A549 (cell line): ENCODE measurements at regions not wholly inside any gene's neighbourhood (a gene's known extent, or its start where the extent isn't known, plus 50 kb on each side); places are given as distances from the start of the nearest gene placed in this dataset.

ENCODE experiments used
- ATAC-seq, 2 experiments: fragments of 200-7000 bp in 1 of 2; fragments of >200 bp in 1 of 2; cut with Nextera tagmentation in 1 of 2; cut with Tn5 transposase in 1 of 2; 3 replicates each; pipeline versions ENCODE4 v1.8.0 to v1.9.1; 2018 to 2020; ENCODE audit warnings: mild to moderate bottlenecking in 1 of 2, moderate library complexity in 1 of 2
- CTCF ChIA-PET: fragments of 300-600 bp; sonication (Branson Sonifier 250); formaldehyde crosslinking; extraction: SDS; loops from one replicate; lab custom pipeline; 2021; ENCODE audit warnings: antibody characterized with exemption, inconsistent platforms; lab: Yijun Ruan, JAX
- POLR2A ChIA-PET: fragments of 350-600 bp; formaldehyde crosslinking; extraction: SDS; loops from one replicate; lab custom pipeline; 2021; ENCODE audit warnings: antibody characterized with exemption, inconsistent platforms; lab: Yijun Ruan, JAX
- DNase-seq, 2 experiments: peaks; one replicate each; pipeline versions ENCODE4 v3.0.0 to v3.0.0-alpha.2; 2011 to 2016; ENCODE audit warnings: low read depth in 1 of 2, low spot score in 1 of 2
- FAIRE-seq: peaks from 2 replicates; lab custom pipeline; 2011; peaks lifted over from hg19 to GRCh38; lab: Jason Lieb, UNC
- H3K27ac ChIP-seq, 2 experiments: fragments of >200 bp; sonication (Bioruptor Twin); formaldehyde crosslinking; 3 replicates each; pipeline ENCODE4 v1.5.1; 2016 to 2017
- H3K4me1 ChIP-seq: fragments of >200 bp; sonication (Bioruptor Twin); formaldehyde crosslinking; 3 replicates; pipeline ENCODE4 v1.6.1; 2016
- H3K4me2 ChIP-seq: fragments of >200 bp; sonication (Bioruptor Twin); formaldehyde crosslinking; 3 replicates; pipeline ENCODE4 v1.6.1; 2016
- H3K4me3 ChIP-seq: fragments of >200 bp; sonication (Bioruptor Twin); formaldehyde crosslinking; 3 replicates; pipeline ENCODE4 v1.5.1; 2016
- H3K9me3 ChIP-seq: fragments of >200 bp; sonication (Bioruptor Twin); formaldehyde crosslinking; 3 replicates; pipeline ENCODE4 v1.6.1; 2016
- CBX2 ChIP-seq: fragments of 200-600 bp; sonication (generic); IDR thresholded peaks from 2 replicates; pipeline ENCODE4 v1.6.1; 2016; ENCODE audit warnings: low read depth, mild to moderate bottlenecking, borderline replicate concordance
- CBX8 ChIP-seq: fragments of 200-600 bp; sonication (generic); IDR thresholded peaks from 2 replicates; pipeline ENCODE4 v1.6.1; 2016
- CEBPB ChIP-seq, 2 experiments: fragments of >200 bp in 1 of 2; sonication (Bioruptor Twin) in 1 of 2; formaldehyde crosslinking in 1 of 2; IDR thresholded peaks; 2 replicates each; pipeline ENCODE4 v1.6.1; 2012 to 2016
- CHD2 ChIP-seq: fragments of 150-350 bp; IDR thresholded peaks from 2 replicates; pipeline ENCODE4 v1.6.1; 2014; ENCODE audit warnings: low read length; ENCODE audit not compliant: partially characterized antibody
- CHD4 ChIP-seq: fragments of 200-600 bp; sonication (generic); IDR thresholded peaks from 2 replicates; pipeline ENCODE4 v1.6.1; 2016; ENCODE audit warnings: antibody characterized with exemption, mild to moderate bottlenecking, borderline replicate concordance
- EHF ChIP-seq: fragments of 250-450 bp; sonication (Bioruptor Pico); IDR thresholded peaks from 2 replicates; pipeline ENCODE4 v1.5.0; 2020; ENCODE audit warnings: mild to moderate bottlenecking
- EP300 ChIP-seq, 2 experiments: fragments of >200 bp; sonication (Bioruptor Twin); formaldehyde crosslinking; IDR thresholded peaks; 2 replicates in 1 of 2; 3 replicates in 1 of 2; pipeline ENCODE4 v1.6.1; 2016 to 2017
- GATA3 ChIP-seq: IDR thresholded peaks from 2 replicates; pipeline ENCODE4 v1.6.1; 2012; ENCODE audit warnings: borderline replicate concordance
- HDAC2 ChIP-seq: fragments of 200-600 bp; sonication (generic); IDR thresholded peaks from 2 replicates; pipeline ENCODE4 v1.6.1; 2016
- HOXA7 ChIP-seq: fragments of 250-450 bp; sonication (Bioruptor Pico); IDR thresholded peaks from 2 replicates; pipeline ENCODE4 v1.5.0; 2020; ENCODE audit warnings: mild to moderate bottlenecking, moderate library complexity
- HOXB13 ChIP-seq: fragments of 250-450 bp; sonication (Bioruptor Pico); IDR thresholded peaks from 2 replicates; pipeline ENCODE4 v1.5.0; 2020; ENCODE audit warnings: low read depth, mild to moderate bottlenecking, moderate library complexity
- JUN ChIP-seq, 2 experiments: fragments of >200 bp; sonication (Bioruptor Twin); formaldehyde crosslinking; IDR thresholded peaks; 2 replicates in 1 of 2; 3 replicates in 1 of 2; pipeline ENCODE4 v1.6.1; 2016 to 2017
- MAFK ChIP-seq: fragments of 450-650 bp; IDR thresholded peaks from 2 replicates; pipeline ENCODE4 v1.6.1; 2014; ENCODE audit not compliant: partially characterized antibody
- MAZ ChIP-seq: fragments of 150-350 bp; IDR thresholded peaks from 2 replicates; pipeline ENCODE4 v1.6.1; 2014; ENCODE audit warnings: antibody characterized with exemption, low read depth, low read length, borderline replicate concordance
- MYC ChIP-seq: IDR thresholded peaks from 2 replicates; pipeline ENCODE4 v1.6.1; 2012; ENCODE audit warnings: mild to moderate bottlenecking, inconsistent platforms, low read length, improper control_type of control experiment, borderline replicate concordance
- NFE2L2 ChIP-seq: fragments of 150-350 bp; conservative IDR thresholded peaks from 2 replicates; pipeline ENCODE4 v1.6.1; 2014; ENCODE audit warnings: low read length
- POLR2A ChIP-seq: IDR thresholded peaks from 2 replicates; pipeline ENCODE4 v1.6.1; 2012; ENCODE audit warnings: mild to moderate bottlenecking, low read length
- RAD21 ChIP-seq, 2 experiments: fragments of >200 bp in 1 of 2; sonication (Bioruptor Twin) in 1 of 2; formaldehyde crosslinking in 1 of 2; IDR thresholded peaks in 1 of 2; conservative IDR thresholded peaks in 1 of 2; 2 replicates in 1 of 2; 3 replicates in 1 of 2; pipeline ENCODE4 v1.6.1; 2012 to 2018; ENCODE audit warnings: inconsistent platforms in 1 of 2
- RARB ChIP-seq: fragments of 250-450 bp; sonication (Bioruptor Pico); IDR thresholded peaks from 2 replicates; pipeline ENCODE4 v1.8.0; 2021; ENCODE audit warnings: mild to moderate bottlenecking, moderate library complexity
- RNF2 ChIP-seq: fragments of 200-600 bp; sonication (generic); IDR thresholded peaks from 2 replicates; pipeline ENCODE4 v1.6.1; 2016; ENCODE audit warnings: low read depth, mild to moderate bottlenecking, antibody characterized with exemption, moderate library complexity, borderline replicate concordance
- SMC3 ChIP-seq: fragments of >200 bp; sonication (Bioruptor Twin); formaldehyde crosslinking; IDR thresholded peaks from 3 replicates; pipeline ENCODE4 v1.6.1; 2018; ENCODE audit warnings: inconsistent platforms
- TFCP2L1 ChIP-seq: fragments of 250-450 bp; sonication (Bioruptor Pico); IDR thresholded peaks from 2 replicates; pipeline ENCODE4 v1.5.0; 2021; ENCODE audit warnings: mild to moderate bottlenecking
- ZC3H11A ChIP-seq: fragments of 450-650 bp; IDR thresholded peaks from 2 replicates; pipeline ENCODE4 v1.6.1; 2014; ENCODE audit warnings: antibody characterized with exemption, mild to moderate bottlenecking
- ZFP36 ChIP-seq: fragments of 450-650 bp; IDR thresholded peaks from 2 replicates; pipeline ENCODE4 v1.6.1; 2014; ENCODE audit warnings: borderline replicate concordance; ENCODE audit not compliant: partially characterized antibody
- ZNF302 ChIP-seq: fragments of 250-450 bp; sonication (Bioruptor Pico); IDR thresholded peaks from 2 replicates; pipeline ENCODE4 v1.9.0; 2021; ENCODE audit warnings: inconsistent platforms, mild to moderate bottlenecking, moderate library complexity
- ZSCAN20 ChIP-seq: fragments of 250-450 bp; sonication (Bioruptor Pico); IDR thresholded peaks from 2 replicates; pipeline ENCODE4 v1.8.0; 2022; ENCODE audit warnings: mild to moderate bottlenecking, moderate library complexity
- WGBS: methylation state at CpG from one replicate; pipeline ENCODE4 v1.1.6; 2017; ENCODE audit errors: missing lambda C conversion rate; 5-methylcytosine and 5-hydroxymethylcytosine counted together
- TF ChIP-seq, protein P1 (sequence below): fragments of 150-350 bp; IDR thresholded peaks from 2 replicates; pipeline ENCODE4 v1.6.1; 2014; ENCODE audit warnings: low read depth, mild to moderate bottlenecking, low read length
- TF ChIP-seq, protein P2 (sequence below): IDR thresholded peaks from 2 replicates; pipeline ENCODE4 v1.6.1; 2012; ENCODE audit warnings: low read depth, borderline replicate concordance
- TF ChIP-seq, protein P3 (sequence below): IDR thresholded peaks from 2 replicates; pipeline ENCODE4 v1.6.1; 2012
- TF ChIP-seq, protein P4 (sequence below): fragments of 450-650 bp; IDR thresholded peaks from 2 replicates; pipeline ENCODE4 v1.6.1; 2014; ENCODE audit warnings: antibody characterized with exemption
- TF ChIP-seq, protein P5 (sequence below): fragments of 250-450 bp; sonication (Bioruptor Pico); IDR thresholded peaks from 2 replicates; pipeline ENCODE4 v1.5.0; 2020; ENCODE audit warnings: low read depth, mild to moderate bottlenecking, moderate library complexity
- TF ChIP-seq, protein P6 (sequence below): fragments of 250-450 bp; sonication (Bioruptor Pico); IDR thresholded peaks from 2 replicates; pipeline ENCODE4 v1.5.0; 2021; ENCODE audit warnings: mild to moderate bottlenecking, moderate library complexity, borderline replicate concordance

DNA sequence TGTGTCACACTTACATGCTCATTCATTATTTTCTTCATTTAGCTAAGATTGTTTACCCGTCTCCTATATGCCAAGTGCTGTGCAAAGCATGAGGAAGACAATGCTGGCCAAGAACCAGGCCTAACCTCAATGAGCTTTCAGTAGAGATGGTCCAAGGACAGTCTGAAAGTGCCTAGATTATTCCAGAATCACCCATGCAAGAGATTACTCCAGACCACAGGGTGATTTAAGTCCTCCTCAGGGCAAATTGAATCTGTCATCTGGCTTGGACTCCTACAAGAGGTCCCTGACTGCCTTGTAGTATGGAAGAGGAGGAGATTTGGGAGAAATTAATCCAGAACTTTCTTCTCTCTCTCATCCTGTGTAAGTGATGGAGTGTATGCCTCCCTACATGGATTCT, 99.4 kb upstream of the NDP start:
- no peaks in the 10 kb centered on the region for H3K9me3 ChIP-seq
- TF ChIP-seq RAD21 (conservative IDR thresholded peaks at IDR 0.05 in 1 of 2, IDR thresholded peaks at IDR 0.05 in 1 of 2) (no peak), HOXA7 (CRISPR knock-in tag) (no peak), MAZ (no peak)
- TF ChIP-seq, all 56 proteins: peak for 0
- POLR2A ChIA-PET = no interaction called here
- DNase-seq = no peak
- no peak overlapping the region for H3K4me3 ChIP-seq
- ATAC-seq = peak in 1 of 2 experiments; percentile 34; a peak in 1 of 6 replicates
- peak overlapping the region; percentile 55 to 77; a peak in 5 of 6 replicates for H3K27ac ChIP-seq
- peak overlapping the region; percentile 45 for H3K4me2 ChIP-seq
- CTCF ChIA-PET = interaction anchor here (1.2 to 2.1 kb wide), 2 partner anchors 114 to 172 kb away, joined by 4 to 5 read pairs; no protein-coding TSS in a partner anchor
- peaks cover 10% of the 10 kb centered on the region for H3K4me1 ChIP-seq
- FAIRE-seq = no peak
- 71% methylated on average over 1 of the region's 1 CpG for WGBS

DNA sequence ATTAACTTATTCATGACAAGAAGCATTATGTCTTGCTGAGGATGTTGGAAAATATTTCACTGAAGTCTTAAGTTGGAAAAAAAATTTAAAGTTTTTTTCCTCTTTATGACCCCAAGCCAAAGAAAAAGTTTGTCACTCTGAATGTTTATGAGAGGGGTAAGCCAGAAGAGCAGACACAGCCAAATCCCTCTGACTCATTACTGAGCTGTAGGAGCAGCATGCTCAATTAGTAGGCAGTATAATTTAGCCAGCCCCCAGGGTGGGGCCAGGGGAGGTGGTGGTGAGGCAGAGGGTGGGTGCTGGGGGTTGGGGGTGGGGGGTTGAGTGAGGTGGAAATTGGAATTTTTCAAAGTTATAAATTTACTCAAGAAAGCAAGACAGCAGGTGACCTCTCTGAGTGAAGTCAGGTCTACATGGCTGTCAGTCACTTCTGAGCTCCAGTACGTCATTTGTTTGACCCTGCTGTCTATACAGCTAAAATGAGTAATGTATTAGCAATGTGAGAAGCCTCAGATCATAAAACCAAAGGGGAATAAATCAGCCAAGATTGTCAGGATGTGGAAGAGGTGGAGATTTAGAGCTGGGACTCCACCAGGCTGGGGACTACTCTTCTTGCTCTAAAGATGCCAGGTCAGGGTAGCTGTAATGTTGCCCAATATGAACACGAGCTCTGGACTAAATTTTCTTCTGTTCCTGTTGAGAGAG, 98.8 kb upstream of the NDP start:
- peaks cover 10% of the 10 kb centered on the region for H3K4me1 ChIP-seq
- H3K4me2 ChIP-seq = peak overlapping the region; percentile 45
- peak; percentile 57 to 66 for DNase-seq
- CTCF ChIA-PET = interaction anchor here (0.9 to 2.1 kb wide), 6 partner anchors 33 to 172 kb away, joined by 3 to 5 read pairs (median 4); no protein-coding TSS in a partner anchor
- POLR2A ChIA-PET = no interaction called here
- FAIRE-seq = peak; percentile 32
- ATAC-seq = peak; percentile 90
- WGBS = 8% methylated on average over 2 of the region's 2 CpGs
- H3K9me3 ChIP-seq = no peaks in the 10 kb centered on the region
- peak overlapping the region; percentile 52 to 80; a peak in 5 of 6 replicates for H3K27ac ChIP-seq
- H3K4me3 ChIP-seq = no peak overlapping the region
- TF ChIP-seq JUN (IDR thresholded peaks at IDR 0.05) (0 out of 5 replicates have a peak, but pooled peaks of 1 of the 2 experiments have one; percentile 25), MAFK (no peak), ZC3H11A (no peak), RARB (CRISPR knock-in tag) (no peak), SMC3 (no peak), RAD21 (conservative IDR thresholded peaks at IDR 0.05 in 1 of 2, IDR thresholded peaks at IDR 0.05 in 1 of 2) (0 out of 5 replicates have a peak, but pooled peaks of 1 of the 2 experiments have one; percentile 10), CEBPB (IDR thresholded peaks at IDR 0.05) (peak in 1 of 2 experiments; percentile 31; a peak in 1 of 4 replicates), ZFP36 (no peak), ZSCAN20 (no peak), EHF (CRISPR knock-in tag) (no peak), NFE2L2 (no peak), RNF2 (no peak), MYC (no peak), GATA3 (peak; percentile 41; the same call in 1 of the 2 replicates), POLR2A (no peak), EP300 (IDR thresholded peaks at IDR 0.05) (peak in 1 of 2 experiments; percentile 50; a peak in 1 of 5 replicates), TFCP2L1 (CRISPR knock-in tag) (no peak), CBX2 (no peak), CHD4 (no peak), HDAC2 (no peak), CBX8 (no peak), ZNF302 (no peak), HOXB13 (CRISPR knock-in tag) (no peak), CHD2 (no peak)
- TF ChIP-seq, protein P1, sequence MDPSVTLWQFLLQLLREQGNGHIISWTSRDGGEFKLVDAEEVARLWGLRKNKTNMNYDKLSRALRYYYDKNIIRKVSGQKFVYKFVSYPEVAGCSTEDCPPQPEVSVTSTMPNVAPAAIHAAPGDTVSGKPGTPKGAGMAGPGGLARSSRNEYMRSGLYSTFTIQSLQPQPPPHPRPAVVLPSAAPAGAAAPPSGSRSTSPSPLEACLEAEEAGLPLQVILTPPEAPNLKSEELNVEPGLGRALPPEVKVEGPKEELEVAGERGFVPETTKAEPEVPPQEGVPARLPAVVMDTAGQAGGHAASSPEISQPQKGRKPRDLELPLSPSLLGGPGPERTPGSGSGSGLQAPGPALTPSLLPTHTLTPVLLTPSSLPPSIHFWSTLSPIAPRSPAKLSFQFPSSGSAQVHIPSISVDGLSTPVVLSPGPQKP = no peak
- TF ChIP-seq, protein P2, sequence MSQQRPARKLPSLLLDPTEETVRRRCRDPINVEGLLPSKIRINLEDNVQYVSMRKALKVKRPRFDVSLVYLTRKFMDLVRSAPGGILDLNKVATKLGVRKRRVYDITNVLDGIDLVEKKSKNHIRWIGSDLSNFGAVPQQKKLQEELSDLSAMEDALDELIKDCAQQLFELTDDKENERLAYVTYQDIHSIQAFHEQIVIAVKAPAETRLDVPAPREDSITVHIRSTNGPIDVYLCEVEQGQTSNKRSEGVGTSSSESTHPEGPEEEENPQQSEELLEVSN = no peak
- TF ChIP-seq, protein P3, sequence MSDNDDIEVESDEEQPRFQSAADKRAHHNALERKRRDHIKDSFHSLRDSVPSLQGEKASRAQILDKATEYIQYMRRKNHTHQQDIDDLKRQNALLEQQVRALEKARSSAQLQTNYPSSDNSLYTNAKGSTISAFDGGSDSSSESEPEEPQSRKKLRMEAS = no peak
- TF ChIP-seq, protein P4, sequence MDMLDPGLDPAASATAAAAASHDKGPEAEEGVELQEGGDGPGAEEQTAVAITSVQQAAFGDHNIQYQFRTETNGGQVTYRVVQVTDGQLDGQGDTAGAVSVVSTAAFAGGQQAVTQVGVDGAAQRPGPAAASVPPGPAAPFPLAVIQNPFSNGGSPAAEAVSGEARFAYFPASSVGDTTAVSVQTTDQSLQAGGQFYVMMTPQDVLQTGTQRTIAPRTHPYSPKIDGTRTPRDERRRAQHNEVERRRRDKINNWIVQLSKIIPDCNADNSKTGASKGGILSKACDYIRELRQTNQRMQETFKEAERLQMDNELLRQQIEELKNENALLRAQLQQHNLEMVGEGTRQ = no peak
- TF ChIP-seq, protein P5, sequence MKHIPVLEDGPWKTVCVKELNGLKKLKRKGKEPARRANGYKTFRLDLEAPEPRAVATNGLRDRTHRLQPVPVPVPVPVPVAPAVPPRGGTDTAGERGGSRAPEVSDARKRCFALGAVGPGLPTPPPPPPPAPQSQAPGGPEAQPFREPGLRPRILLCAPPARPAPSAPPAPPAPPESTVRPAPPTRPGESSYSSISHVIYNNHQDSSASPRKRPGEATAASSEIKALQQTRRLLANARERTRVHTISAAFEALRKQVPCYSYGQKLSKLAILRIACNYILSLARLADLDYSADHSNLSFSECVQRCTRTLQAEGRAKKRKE (CRISPR knock-in tag) = no peak
- TF ChIP-seq, protein P6, sequence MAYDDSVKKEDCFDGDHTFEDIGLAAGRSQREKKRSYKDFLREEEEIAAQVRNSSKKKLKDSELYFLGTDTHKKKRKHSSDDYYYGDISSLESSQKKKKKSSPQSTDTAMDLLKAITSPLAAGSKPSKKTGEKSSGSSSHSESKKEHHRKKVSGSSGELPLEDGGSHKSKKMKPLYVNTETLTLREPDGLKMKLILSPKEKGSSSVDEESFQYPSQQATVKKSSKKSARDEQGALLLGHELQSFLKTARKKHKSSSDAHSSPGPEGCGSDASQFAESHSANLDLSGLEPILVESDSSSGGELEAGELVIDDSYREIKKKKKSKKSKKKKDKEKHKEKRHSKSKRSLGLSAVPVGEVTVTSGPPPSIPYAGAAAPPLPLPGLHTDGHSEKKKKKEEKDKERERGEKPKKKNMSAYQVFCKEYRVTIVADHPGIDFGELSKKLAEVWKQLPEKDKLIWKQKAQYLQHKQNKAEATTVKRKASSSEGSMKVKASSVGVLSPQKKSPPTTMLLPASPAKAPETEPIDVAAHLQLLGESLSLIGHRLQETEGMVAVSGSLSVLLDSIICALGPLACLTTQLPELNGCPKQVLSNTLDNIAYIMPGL = no peak
